Naive B cell (primary cell): ENCODE measurements at regions not wholly inside any gene's neighbourhood (a gene's known extent, or its start where the extent isn't known, plus 50 kb on each side); places are given as distances from the start of the nearest gene placed in this dataset.

ENCODE experiments used
- ATAC-seq, 2 donors: fragments of 150-1000 bp; cut with Tn5 transposase; 2 replicates each; pipeline ENCODE4 v1.10.0; 2021; ENCODE audit warnings: low read depth in 2 of 2, mild to moderate bottlenecking in 2 of 2, moderate library complexity in 2 of 2
- DNase-seq: peaks from one replicate; pipeline ENCODE4 v3.0.0; 2022
- H3K27ac Mint-ChIP-seq, 6 donors: one replicate each; pipeline ENCODE4 v1.8.0; 2020 to 2022; ENCODE audit warnings: mild to moderate bottlenecking in 6 of 6, mixed read lengths in 6 of 6, moderate library complexity in 5 of 6, inconsistent platforms in 2 of 6
- H3K27me3 Mint-ChIP-seq, 3 donors: one replicate each; pipeline ENCODE4 v1.8.0; 2021 to 2022; ENCODE audit warnings: mixed read lengths in 3 of 3, mild to moderate bottlenecking in 1 of 3
- H3K36me3 Mint-ChIP-seq, 2 donors: one replicate each; pipeline ENCODE4 v1.8.0; 2020 to 2022; ENCODE audit warnings: mixed read lengths in 2 of 2, inconsistent platforms in 1 of 2, mild to moderate bottlenecking in 1 of 2
- H3K4me1 Mint-ChIP-seq, 3 donors: one replicate each; pipeline ENCODE4 v1.8.0; 2020 to 2022; ENCODE audit warnings: mixed read lengths in 3 of 3, inconsistent platforms in 1 of 3, mild to moderate bottlenecking in 1 of 3, moderate library complexity in 1 of 3
- H3K4me3 Mint-ChIP-seq, 8 donors: one replicate each; pipeline ENCODE4 v1.8.0; 2020 to 2022; ENCODE audit warnings: mild to moderate bottlenecking in 8 of 8, mixed read lengths in 8 of 8, moderate library complexity in 8 of 8, inconsistent platforms in 2 of 8
- H3K9me3 Mint-ChIP-seq, 7 donors: one replicate each; pipeline ENCODE4 v1.8.0; 2020 to 2022; ENCODE audit warnings: mixed read lengths in 7 of 7, mild to moderate bottlenecking in 5 of 7, inconsistent platforms in 2 of 7, moderate library complexity in 1 of 7

- Mint-ChIP-seq H3K27ac (no peak overlapping the region), H3K4me1 (no peaks in the 10 kb centered on the region)
These were observed 394.6 kb downstream of the C4orf33 start for GRCh38 chr4:129490516-129490915.

GRCh38 chr4:129498626-129499025 lies 402.7 kb downstream of the C4orf33 start:
- Mint-ChIP-seq H3K4me1 (no peaks in the 10 kb centered on the region), H3K27me3 (no peaks in the 10 kb centered on the region), H3K4me3 (no peak overlapping the region), H3K9me3 (peaks cover 0 to 5% (median 2%) of the 10 kb centered on the region in 7 donors), H3K36me3 (no peaks in the 10 kb centered on the region), H3K27ac (no peak overlapping the region)
- DNase-seq (no peak), ATAC-seq (no peak)

More at GRCh38 chr4:129490516-129490915, 394.6 kb downstream of the C4orf33 start:
- no peak overlapping the region for H3K4me3 Mint-ChIP-seq
- no peaks in the 10 kb centered on the region for H3K27me3 Mint-ChIP-seq
- no peaks in the 10 kb centered on the region for H3K36me3 Mint-ChIP-seq
- DNase-seq (no peak), ATAC-seq (no peak)
- H3K9me3 Mint-ChIP-seq, result peaks cover 0 to 5% (median 2%) of the 10 kb centered on the region in 7 donors

- Mint-ChIP-seq H3K9me3 (peaks cover 0 to 2% (median 0%) of the 10 kb centered on the region in 7 donors), H3K4me1 (no peaks in the 10 kb centered on the region), H3K27ac (no peak overlapping the region), H3K36me3 (no peaks in the 10 kb centered on the region), H3K27me3 (no peaks in the 10 kb centered on the region), H3K4me3 (no peak overlapping the region)
- no peak for DNase-seq
- no peak for ATAC-seq
These were observed 418.9 kb downstream of the C4orf33 start for GRCh38 chr4:129514852-129515251.

DNA sequence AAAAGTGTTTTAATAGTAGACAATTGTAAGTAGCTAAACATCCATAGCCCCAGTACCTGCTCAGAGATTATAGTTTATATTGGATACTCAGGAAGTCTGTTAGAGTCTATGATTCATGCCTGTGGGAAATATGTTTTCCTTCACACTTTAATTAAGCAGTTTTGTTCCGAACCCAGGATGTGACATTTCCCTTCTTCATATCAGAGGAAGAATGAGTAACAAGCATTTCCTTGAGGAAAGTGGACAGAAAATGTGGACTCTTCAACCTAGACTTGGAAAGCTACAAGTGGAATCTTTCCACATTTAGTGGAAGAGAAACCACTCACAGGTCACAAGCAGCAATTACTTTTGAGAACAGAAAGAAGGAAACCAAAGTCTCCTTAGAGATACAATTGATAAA lies 419.4 kb downstream of the C4orf33 start:
- H3K9me3 Mint-ChIP-seq, result peaks cover 0 to 4% (median 0%) of the 10 kb centered on the region in 7 donors
- no peak for DNase-seq
- no peaks in the 10 kb centered on the region for H3K36me3 Mint-ChIP-seq
- no peak for ATAC-seq
- H3K27me3 Mint-ChIP-seq, result no peaks in the 10 kb centered on the region
- H3K27ac Mint-ChIP-seq, result peak overlapping the region in 1 of 6 donors; percentile 29
- H3K4me3 Mint-ChIP-seq, result no peak overlapping the region
- H3K4me1 Mint-ChIP-seq, result no peaks in the 10 kb centered on the region

DNA sequence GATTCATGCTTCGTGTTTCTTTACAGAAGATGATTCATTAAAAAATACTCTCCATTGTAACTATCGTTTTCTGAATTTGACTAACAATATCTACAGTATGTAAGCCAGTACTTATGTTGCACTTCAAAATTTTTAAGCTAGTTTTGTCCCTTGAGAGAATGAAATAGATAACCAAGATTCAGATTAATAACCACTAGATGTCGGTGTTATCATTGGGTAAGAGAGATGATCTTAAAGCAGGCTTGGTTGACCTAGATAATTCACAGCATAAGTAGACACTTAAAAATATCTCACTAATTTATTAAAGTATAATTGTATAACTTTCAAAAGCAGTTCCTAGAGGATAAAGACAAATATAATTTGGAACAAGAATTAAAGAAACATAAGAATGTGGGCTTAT lies 430.9 kb downstream of the C4orf33 start:
- Mint-ChIP-seq H3K27me3 (no peaks in the 10 kb centered on the region), H3K4me3 (no peak overlapping the region), H3K27ac (no peak overlapping the region), H3K9me3 (peaks cover 0 to 4% (median 0%) of the 10 kb centered on the region in 7 donors), H3K4me1 (no peaks in the 10 kb centered on the region), H3K36me3 (no peaks in the 10 kb centered on the region)
- ATAC-seq, result no peak
- no peak for DNase-seq

- Mint-ChIP-seq H3K9me3 (peaks cover 0 to 4% (median 0%) of the 10 kb centered on the region in 7 donors), H3K36me3 (no peaks in the 10 kb centered on the region), H3K4me3 (no peak overlapping the region), H3K27me3 (no peaks in the 10 kb centered on the region), H3K4me1 (peaks cover 3 to 7% (median 7%) of the 10 kb centered on the region in 3 donors), H3K27ac (no peak overlapping the region)
- ATAC-seq (no peak), DNase-seq (no peak)
These were observed 435.3 kb downstream of the C4orf33 start for GRCh38 chr4:129531253-129531652.

DNA sequence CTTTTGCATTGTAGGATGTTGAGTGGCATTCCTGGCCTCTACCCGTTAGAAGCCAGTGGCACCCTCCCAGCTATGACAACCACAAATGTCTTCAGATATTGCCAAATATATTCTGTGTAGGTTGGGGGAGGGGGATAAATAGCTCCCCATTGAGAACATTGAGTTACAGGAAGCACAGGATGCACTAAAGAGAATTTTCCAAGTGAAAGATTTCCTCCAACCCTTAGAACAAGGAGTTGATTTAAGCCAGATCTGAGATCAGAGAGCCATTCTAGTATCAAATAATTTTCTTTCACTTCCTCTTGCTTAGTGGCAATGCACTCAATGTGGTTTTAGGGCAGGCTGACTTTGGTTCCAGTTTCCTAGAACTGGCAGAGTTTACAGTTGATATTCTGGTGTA lies 436.6 kb downstream of the C4orf33 start:
- peak in 1 of 2 donors; percentile 18 for ATAC-seq
- DNase-seq, result no peak
- Mint-ChIP-seq H3K4me3 (no peak overlapping the region), H3K9me3 (peaks cover 0 to 6% (median 0%) of the 10 kb centered on the region in 7 donors), H3K27me3 (peaks cover 0 to 2% (median 1%) of the 10 kb centered on the region in 3 donors), H3K36me3 (no peaks in the 10 kb centered on the region), H3K4me1 (peaks cover 3 to 7% (median 7%) of the 10 kb centered on the region in 3 donors), H3K27ac (no peak overlapping the region)

DNA sequence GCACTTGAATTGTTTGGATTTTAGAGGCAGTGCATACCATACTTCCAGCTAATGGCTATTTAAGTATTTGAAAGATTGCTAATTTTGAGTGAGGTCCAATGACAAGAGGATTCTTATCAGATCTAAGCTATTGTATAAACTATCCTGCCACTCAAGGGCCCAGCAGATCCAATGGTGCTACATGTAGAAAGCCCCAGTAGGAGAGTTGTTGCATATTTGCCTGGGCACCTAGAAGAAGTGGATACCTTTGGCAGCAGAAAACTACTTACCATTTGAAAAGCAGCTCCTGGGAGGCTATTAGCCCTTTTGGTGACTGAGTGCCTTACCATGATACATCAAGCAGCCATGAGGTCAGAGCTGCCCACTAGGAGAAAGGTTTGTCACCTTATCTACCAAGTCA lies 447.3 kb downstream of the C4orf33 start:
- H3K27ac Mint-ChIP-seq, result no peak overlapping the region
- no peak for ATAC-seq
- no peak for DNase-seq
- H3K4me1 Mint-ChIP-seq, result no peaks in the 10 kb centered on the region
- H3K27me3 Mint-ChIP-seq, result peaks cover 0 to under 1% (median 0%) of the 10 kb centered on the region in 3 donors
- H3K4me3 Mint-ChIP-seq, result no peak overlapping the region
- H3K36me3 Mint-ChIP-seq, result no peaks in the 10 kb centered on the region
- H3K9me3 Mint-ChIP-seq, result peaks cover 0 to 12% (median under 1%) of the 10 kb centered on the region in 7 donors

DNA sequence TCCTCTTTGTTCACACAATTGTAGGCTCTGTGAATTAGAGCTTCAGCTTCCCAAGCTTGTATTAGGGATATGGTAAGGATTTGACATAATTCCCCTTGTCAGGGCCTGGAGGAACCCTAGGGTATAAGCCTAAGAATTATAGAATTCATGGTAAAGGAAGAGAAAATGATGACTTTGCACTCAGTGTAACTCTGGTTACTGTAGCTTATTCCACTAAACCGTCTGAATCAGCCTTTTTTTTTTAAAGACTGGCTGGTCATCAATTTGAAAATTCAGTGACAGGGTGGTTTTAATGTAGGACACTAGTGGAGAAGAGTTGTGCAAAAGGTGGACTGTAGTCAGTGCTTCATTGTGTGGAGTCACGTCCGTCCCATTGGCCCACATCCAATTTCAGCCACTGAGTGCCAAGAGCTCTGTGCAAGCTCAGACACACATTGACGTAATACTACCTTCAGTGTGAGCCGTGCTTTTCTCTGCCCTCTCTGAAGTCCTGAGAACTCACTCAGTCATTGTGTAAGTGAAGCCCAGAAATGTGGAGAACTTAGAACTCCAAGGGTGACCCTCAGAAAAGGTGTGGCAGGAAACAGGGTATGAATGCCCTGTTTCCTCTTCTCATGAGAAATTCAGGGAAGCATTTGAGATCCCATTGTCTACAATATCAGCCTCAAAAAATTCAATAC lies 449.8 kb downstream of the C4orf33 start:
- no peak overlapping the region for H3K27ac Mint-ChIP-seq
- DNase-seq (no peak), ATAC-seq (no peak)
- H3K36me3 Mint-ChIP-seq, result no peaks in the 10 kb centered on the region
- no peaks in the 10 kb centered on the region for H3K4me1 Mint-ChIP-seq
- H3K9me3 Mint-ChIP-seq, result peaks cover 0 to 12% (median 0%) of the 10 kb centered on the region in 7 donors
- H3K4me3 Mint-ChIP-seq, result no peak overlapping the region
- H3K27me3 Mint-ChIP-seq, result no peaks in the 10 kb centered on the region

DNA sequence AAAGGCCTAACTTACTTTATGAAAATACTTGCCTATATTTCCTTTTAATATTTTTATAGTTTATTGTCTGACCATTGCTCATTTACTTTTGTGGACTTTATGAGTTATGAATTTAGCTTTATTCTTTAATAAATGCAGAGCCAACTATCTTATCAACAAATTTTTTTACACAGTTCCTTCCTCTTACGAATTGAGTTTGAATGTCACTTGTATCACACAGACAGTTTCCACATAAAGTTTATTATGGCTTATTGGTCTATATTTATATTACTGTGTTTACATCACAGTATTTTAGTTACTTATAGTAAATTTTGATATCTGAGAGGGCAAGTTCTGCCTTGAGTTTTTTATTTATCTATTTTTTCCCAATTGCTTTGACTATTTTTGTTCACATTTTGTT lies 450.6 kb downstream of the C4orf33 start:
- no peaks in the 10 kb centered on the region for H3K27me3 Mint-ChIP-seq
- no peak overlapping the region for H3K27ac Mint-ChIP-seq
- H3K4me3 Mint-ChIP-seq, result no peak overlapping the region
- DNase-seq (no peak), ATAC-seq (no peak)
- no peaks in the 10 kb centered on the region for H3K4me1 Mint-ChIP-seq
- no peaks in the 10 kb centered on the region for H3K36me3 Mint-ChIP-seq
- H3K9me3 Mint-ChIP-seq, result peaks cover 0 to 12% (median 0%) of the 10 kb centered on the region in 7 donors

DNA sequence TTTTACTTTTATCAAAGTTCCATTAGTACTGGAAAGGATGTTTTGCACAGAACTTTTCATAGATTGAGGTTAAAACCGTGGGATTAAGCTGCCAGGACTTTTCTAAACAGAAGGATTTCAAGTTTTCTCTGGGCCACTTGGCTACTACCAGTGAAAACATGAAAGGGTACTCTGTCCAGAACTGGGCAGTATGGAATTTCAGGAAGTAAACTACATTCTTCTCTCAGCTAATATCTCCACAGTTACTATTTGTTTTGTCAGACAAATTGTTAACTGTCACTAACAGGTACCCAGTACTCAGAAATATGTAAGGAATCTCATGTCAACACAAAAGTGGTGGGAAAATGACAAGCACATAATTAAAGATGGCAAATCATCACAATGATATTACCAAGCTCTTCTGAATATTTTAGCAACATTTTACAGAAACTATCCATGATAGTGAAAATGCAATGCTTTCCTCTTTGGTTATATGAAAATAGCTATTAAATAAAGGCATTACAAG lies 454.4 kb downstream of the C4orf33 start:
- H3K9me3 Mint-ChIP-seq, result no peaks in the 10 kb centered on the region
- no peak for ATAC-seq
- H3K27me3 Mint-ChIP-seq, result no peaks in the 10 kb centered on the region
- no peaks in the 10 kb centered on the region for H3K36me3 Mint-ChIP-seq
- no peak overlapping the region for H3K4me3 Mint-ChIP-seq
- H3K4me1 Mint-ChIP-seq, result no peaks in the 10 kb centered on the region
- H3K27ac Mint-ChIP-seq, result no peak overlapping the region
- DNase-seq, result no peak

DNA sequence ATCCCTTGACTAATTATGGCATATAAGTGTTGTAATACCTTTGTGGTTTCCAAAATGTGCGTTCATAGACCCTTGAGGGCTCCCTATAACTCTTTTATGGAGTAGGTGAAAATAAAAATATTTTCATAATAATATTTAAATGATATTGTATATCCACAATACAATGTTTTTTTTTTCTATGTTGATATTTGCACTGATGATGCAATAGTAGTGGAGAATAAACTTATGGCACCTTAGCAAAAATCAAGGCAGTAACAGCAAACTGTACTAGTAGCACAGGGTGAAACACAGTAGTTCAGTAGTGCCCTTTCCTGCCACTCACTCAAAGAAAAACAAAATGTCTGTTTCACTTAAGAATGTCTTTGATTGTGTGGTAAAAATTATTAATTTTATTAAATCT lies 465.3 kb downstream of the C4orf33 start:
- no peak overlapping the region for H3K27ac Mint-ChIP-seq
- peaks cover 0 to 11% (median 3%) of the 10 kb centered on the region in 7 donors for H3K9me3 Mint-ChIP-seq
- H3K27me3 Mint-ChIP-seq, result no peaks in the 10 kb centered on the region
- DNase-seq (no peak), ATAC-seq (no peak)
- H3K4me3 Mint-ChIP-seq, result no peak overlapping the region
- H3K36me3 Mint-ChIP-seq, result no peaks in the 10 kb centered on the region
- H3K4me1 Mint-ChIP-seq, result no peaks in the 10 kb centered on the region

DNA sequence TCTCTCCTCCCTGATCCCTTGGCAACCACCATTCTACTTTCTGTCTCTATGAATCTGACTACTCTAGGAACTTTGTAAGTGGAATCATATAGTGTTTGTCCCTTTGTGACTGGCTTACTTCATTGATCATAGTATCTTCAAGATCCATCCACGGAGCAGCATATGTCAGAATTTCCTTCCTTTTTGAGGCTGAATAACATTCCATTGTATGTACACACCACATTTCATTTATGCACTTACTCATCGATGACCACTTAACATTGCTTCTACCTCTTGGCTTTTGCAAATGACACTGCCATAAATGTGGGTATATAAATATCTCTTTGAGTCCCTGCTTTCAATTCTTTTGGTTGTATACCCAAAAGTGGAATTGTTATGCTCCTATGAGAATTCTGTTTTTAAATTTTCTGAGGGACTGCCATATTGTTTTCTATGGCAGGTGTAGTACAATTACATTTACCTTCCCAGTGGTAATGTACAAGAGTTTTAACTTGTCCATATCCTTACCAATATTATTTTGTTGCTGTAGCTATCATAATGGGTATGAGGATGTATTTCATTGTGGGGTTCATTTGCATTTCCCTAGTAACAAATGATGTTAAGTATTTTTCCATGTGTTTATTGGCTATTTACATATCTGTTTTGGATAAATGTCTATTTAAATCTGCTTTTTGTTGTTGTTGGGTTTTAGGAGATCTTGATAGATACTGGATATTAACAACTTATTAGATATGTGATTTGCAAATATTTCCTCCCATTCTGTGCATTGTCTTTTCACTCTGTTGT lies 466.1 kb downstream of the C4orf33 start:
- Mint-ChIP-seq H3K9me3 (peaks cover 0 to 11% (median 3%) of the 10 kb centered on the region in 7 donors), H3K36me3 (no peaks in the 10 kb centered on the region), H3K4me1 (no peaks in the 10 kb centered on the region), H3K27me3 (no peaks in the 10 kb centered on the region), H3K4me3 (no peak overlapping the region), H3K27ac (no peak overlapping the region)
- no peak for ATAC-seq
- no peak for DNase-seq

DNA sequence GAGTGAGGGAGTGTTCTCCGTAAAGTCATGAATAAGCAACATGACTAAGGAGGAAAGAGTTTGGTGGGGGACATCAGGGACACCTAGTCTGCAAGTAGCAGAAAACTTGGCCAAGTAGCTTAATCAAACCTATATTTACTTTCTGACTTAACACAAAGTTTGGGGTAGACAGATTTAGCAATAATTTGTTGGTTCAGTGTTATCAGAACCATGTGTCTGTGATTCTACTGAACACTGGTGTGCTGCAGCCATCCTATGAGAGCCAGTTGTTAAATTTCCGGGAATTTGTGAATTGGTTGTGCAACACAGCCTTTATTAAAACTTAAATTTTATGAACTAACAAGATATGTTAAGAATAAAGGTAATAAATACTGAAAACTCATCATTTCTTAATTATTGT lies 469.3 kb downstream of the C4orf33 start:
- no peaks in the 10 kb centered on the region for H3K27me3 Mint-ChIP-seq
- no peak overlapping the region for H3K4me3 Mint-ChIP-seq
- H3K36me3 Mint-ChIP-seq, result no peaks in the 10 kb centered on the region
- ATAC-seq (no peak), DNase-seq (no peak)
- H3K9me3 Mint-ChIP-seq, result peaks cover 0 to 11% (median 3%) of the 10 kb centered on the region in 7 donors
- no peak overlapping the region for H3K27ac Mint-ChIP-seq
- no peaks in the 10 kb centered on the region for H3K4me1 Mint-ChIP-seq
